ENCODE measurements at regions not wholly inside any gene's neighbourhood (a gene's known extent, or its start where the extent isn't known, plus 50 kb on each side); places are given as distances from the start of the nearest gene placed in this dataset.

DNA sequence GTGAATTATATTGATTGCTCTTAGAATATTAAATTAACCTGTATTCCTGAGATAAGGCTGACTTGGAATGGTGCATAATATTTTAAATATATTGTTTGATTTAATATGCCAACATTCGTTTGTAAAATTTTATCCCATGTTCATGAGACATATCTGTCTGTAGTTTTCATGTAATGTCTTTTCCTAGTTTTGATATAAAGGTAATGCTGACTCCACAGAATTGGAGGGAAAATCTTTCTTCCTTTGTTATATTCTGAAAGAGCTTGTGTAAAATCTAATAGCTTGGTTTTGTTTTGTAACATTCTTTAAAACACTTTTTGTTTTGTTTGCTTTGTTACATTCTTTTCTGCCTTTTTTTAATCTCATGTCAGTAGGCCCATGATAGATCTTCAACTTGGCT is 657.0 kb downstream of the DNAJB9 start:
- TF ChIP-seq POLR2A (IDR thresholded peaks at IDR 0.05; ENCODE audit: low read depth, low read length) (no peak), TAF1 (IDR thresholded peaks at IDR 0.05; ENCODE audit: low read depth, low read length) (no peak), POLR2AphosphoS5 (IDR thresholded peaks at IDR 0.05; ENCODE audit: low read depth, low read length) (no peak), PAX5 (IDR thresholded peaks at IDR 0.05; ENCODE audit: insufficient read depth, low read length, severe bottlenecking) (no peak), SPI1 (IDR thresholded peaks at IDR 0.05; ENCODE audit: low read depth, low read length) (no peak), POU2F2 (IDR thresholded peaks at IDR 0.05; ENCODE audit: low read depth, low read length) (no peak)

Measured in GM12891 (cell line).